NCI-H2081 (cell line): ENCODE measurements at regions not wholly inside any gene's neighbourhood (a gene's known extent, or its start where the extent isn't known, plus 50 kb on each side); places are given as distances from the start of the nearest gene placed in this dataset.
"Not testable (repeated sequence)": the region's sequence is repeated elsewhere in the genome, so short reads cannot be mapped to it uniquely, and the experiment has no call there.

ENCODE experiments used
- DNase-seq, 2 experiments: peaks; one replicate each; lab custom pipeline; 2025; lab: John Stamatoyannopoulos, UW

GRCh38 chr2:128510701-128511397 is 192.2 kb upstream of the HS6ST1 start:
- no peak for DNase-seq

GRCh38 chr2:128511731-128512378 is 193.2 kb upstream of the HS6ST1 start:
- DNase-seq = no peak

- no peak for DNase-seq
Measured at GRCh38 chr2:128512379-128513115, 193.9 kb upstream of the HS6ST1 start.

GRCh38 chr2:128513116-128513960 is 194.7 kb upstream of the HS6ST1 start:
- DNase-seq = no peak

GRCh38 chr2:128513961-128514283 is 195.3 kb upstream of the HS6ST1 start:
- DNase-seq = no peak

GRCh38 chr2:128514555-128514955 is 195.9 kb upstream of the HS6ST1 start:
- DNase-seq = no peak

GRCh38 chr2:128516938-128517337 is 198.3 kb upstream of the HS6ST1 start:
- DNase-seq = no peak

GRCh38 chr2:128519028-128519427 is 200.4 kb upstream of the HS6ST1 start:
- DNase-seq = not testable (repeated sequence)

- no peak for DNase-seq
Measured at GRCh38 chr2:128519517-128520215, 201.0 kb upstream of the HS6ST1 start.

GRCh38 chr2:128520340-128520739 is 201.7 kb upstream of the HS6ST1 start:
- no peak for DNase-seq

GRCh38 chr2:128520791-128521190 is 202.1 kb upstream of the HS6ST1 start:
- no peak for DNase-seq

- no peak for DNase-seq
Measured at GRCh38 chr2:128521482-128521881, 202.8 kb upstream of the HS6ST1 start.

GRCh38 chr2:128522829-128523228 is 204.2 kb upstream of the HS6ST1 start:
- no peak for DNase-seq

- no peak for DNase-seq
Measured at GRCh38 chr2:128523457-128523856, 204.8 kb upstream of the HS6ST1 start.

GRCh38 chr2:128524183-128524582 is 205.5 kb upstream of the HS6ST1 start:
- no peak for DNase-seq

- no peak for DNase-seq
Measured at GRCh38 chr2:128525653-128526052, 207.0 kb upstream of the HS6ST1 start.

GRCh38 chr2:128526455-128526976 is 207.8 kb upstream of the HS6ST1 start:
- no peak for DNase-seq

- DNase-seq = no peak
Measured at GRCh38 chr2:128528133-128528532, 209.5 kb upstream of the HS6ST1 start.

- DNase-seq = no peak
Measured at GRCh38 chr2:128530025-128530573, 211.4 kb upstream of the HS6ST1 start.

- DNase-seq = no peak
Measured at GRCh38 chr2:128531856-128532255, 213.2 kb upstream of the HS6ST1 start.

GRCh38 chr2:128533101-128533500 is 214.4 kb upstream of the HS6ST1 start:
- DNase-seq = no peak
